ENCODE measurements at regions not wholly inside any gene's neighbourhood (a gene's known extent, or its start where the extent isn't known, plus 50 kb on each side); places are given as distances from the start of the nearest gene placed in this dataset.

DNA sequence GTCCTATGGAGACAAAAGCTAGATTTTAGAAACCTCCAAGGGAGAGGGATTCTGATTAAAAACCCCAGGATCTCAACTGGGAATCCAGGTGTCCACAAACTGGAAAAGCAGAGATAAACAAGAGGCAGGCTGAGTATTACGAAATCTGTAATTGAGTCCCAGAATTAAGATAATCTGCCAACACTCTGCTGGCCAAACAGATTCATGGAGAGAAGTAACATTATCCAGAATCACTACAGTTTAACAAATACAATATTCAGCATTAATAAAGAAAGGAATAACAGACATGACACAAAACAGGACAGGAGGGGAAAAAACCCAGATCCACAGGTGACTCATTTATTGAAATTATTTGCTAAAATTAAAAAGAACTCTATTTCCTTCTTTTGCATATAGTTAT, 227.2 kb upstream of the NANOGP8 start:
- no peak overlapping the region for H3K4me2 ChIP-seq (ENCODE audit: insufficient read depth, low read length)
- no peaks in the 10 kb centered on the region for H3K9me3 ChIP-seq (ENCODE audit: insufficient read depth, low read length, severe bottlenecking)
- no peak for DNase-seq
- ATAC-seq (ENCODE audit: insufficient read depth, low read depth), result no peak
- no peaks in the 10 kb centered on the region for H3K27me3 ChIP-seq (ENCODE audit: insufficient read depth, low read length, poor library complexity)
- TF ChIP-seq EZH2 (IDR thresholded peaks at IDR 0.05; ENCODE audit: borderline replicate concordance, low read depth, low read length, severe bottlenecking), result no peak
- TF ChIP-seq, protein P1, sequence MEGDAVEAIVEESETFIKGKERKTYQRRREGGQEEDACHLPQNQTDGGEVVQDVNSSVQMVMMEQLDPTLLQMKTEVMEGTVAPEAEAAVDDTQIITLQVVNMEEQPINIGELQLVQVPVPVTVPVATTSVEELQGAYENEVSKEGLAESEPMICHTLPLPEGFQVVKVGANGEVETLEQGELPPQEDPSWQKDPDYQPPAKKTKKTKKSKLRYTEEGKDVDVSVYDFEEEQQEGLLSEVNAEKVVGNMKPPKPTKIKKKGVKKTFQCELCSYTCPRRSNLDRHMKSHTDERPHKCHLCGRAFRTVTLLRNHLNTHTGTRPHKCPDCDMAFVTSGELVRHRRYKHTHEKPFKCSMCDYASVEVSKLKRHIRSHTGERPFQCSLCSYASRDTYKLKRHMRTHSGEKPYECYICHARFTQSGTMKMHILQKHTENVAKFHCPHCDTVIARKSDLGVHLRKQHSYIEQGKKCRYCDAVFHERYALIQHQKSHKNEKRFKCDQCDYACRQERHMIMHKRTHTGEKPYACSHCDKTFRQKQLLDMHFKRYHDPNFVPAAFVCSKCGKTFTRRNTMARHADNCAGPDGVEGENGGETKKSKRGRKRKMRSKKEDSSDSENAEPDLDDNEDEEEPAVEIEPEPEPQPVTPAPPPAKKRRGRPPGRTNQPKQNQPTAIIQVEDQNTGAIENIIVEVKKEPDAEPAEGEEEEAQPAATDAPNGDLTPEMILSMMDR (IDR thresholded peaks at IDR 0.05; ENCODE audit: borderline replicate concordance, extremely low read depth, low read length, poor library complexity, severe bottlenecking), result no peak
- no peak overlapping the region for H3K27ac ChIP-seq (ENCODE audit: low read length)
- no peaks in the 10 kb centered on the region for H3K4me1 ChIP-seq (ENCODE audit: insufficient read depth, low read length)
- no peak overlapping the region for H3K9ac ChIP-seq (ENCODE audit: low read depth, low read length)
- no peaks in the 10 kb centered on the region for H4K20me1 ChIP-seq (ENCODE audit: insufficient read depth, low read length)
- no peaks in the 10 kb centered on the region for H3K36me3 ChIP-seq (ENCODE audit: insufficient read depth, low read length)
- H3K4me3 ChIP-seq (ENCODE audit: low read depth in 1 of 2, low read length in 2 of 2), result no peak overlapping the region
- no peak overlapping the region for H2AFZ ChIP-seq (ENCODE audit: low read depth, low read length)
- H3K79me2 ChIP-seq (ENCODE audit: insufficient read depth, low read length), result no peaks in the 10 kb centered on the region

DNA sequence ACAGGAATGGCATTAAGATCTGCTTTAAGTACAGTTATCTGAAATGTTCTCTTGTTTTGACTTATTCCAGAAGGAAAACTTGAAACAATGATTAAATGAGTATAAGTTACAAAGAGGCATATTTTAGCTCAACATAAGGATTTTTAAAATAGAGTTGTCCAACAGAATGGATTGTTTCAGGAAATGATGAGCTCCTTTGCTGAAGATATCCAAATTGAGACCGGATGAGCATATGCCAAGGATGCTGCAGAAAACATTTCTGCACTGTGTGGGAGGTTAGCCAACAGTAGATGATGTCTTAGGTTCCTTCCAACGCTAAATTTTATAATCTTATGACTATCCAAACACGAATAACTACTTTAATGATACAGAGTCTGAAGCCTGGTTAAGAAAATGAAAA, 226.5 kb upstream of the NANOGP8 start:
- H3K4me3 ChIP-seq (ENCODE audit: low read depth in 1 of 2, low read length in 2 of 2), result no peak overlapping the region
- TF ChIP-seq, protein P1 (IDR thresholded peaks at IDR 0.05; ENCODE audit: borderline replicate concordance, extremely low read depth, low read length, poor library complexity, severe bottlenecking), result no peak
- no peak for TF ChIP-seq EZH2 (IDR thresholded peaks at IDR 0.05; ENCODE audit: borderline replicate concordance, low read depth, low read length, severe bottlenecking)
- no peaks in the 10 kb centered on the region for H4K20me1 ChIP-seq (ENCODE audit: insufficient read depth, low read length)
- no peak for DNase-seq
- no peaks in the 10 kb centered on the region for H3K79me2 ChIP-seq (ENCODE audit: insufficient read depth, low read length)
- H3K4me2 ChIP-seq (ENCODE audit: insufficient read depth, low read length), result no peak overlapping the region
- no peaks in the 10 kb centered on the region for H3K36me3 ChIP-seq (ENCODE audit: insufficient read depth, low read length)
- ATAC-seq (ENCODE audit: insufficient read depth, low read depth), result no peak
- no peaks in the 10 kb centered on the region for H3K4me1 ChIP-seq (ENCODE audit: insufficient read depth, low read length)
- H3K27me3 ChIP-seq (ENCODE audit: insufficient read depth, low read length, poor library complexity), result no peaks in the 10 kb centered on the region
- H3K9me3 ChIP-seq (ENCODE audit: insufficient read depth, low read length, severe bottlenecking), result no peaks in the 10 kb centered on the region
- H3K9ac ChIP-seq (ENCODE audit: low read depth, low read length), result no peak overlapping the region
- H2AFZ ChIP-seq (ENCODE audit: low read depth, low read length), result no peak overlapping the region
- H3K27ac ChIP-seq (ENCODE audit: low read length), result no peak overlapping the region

DNA sequence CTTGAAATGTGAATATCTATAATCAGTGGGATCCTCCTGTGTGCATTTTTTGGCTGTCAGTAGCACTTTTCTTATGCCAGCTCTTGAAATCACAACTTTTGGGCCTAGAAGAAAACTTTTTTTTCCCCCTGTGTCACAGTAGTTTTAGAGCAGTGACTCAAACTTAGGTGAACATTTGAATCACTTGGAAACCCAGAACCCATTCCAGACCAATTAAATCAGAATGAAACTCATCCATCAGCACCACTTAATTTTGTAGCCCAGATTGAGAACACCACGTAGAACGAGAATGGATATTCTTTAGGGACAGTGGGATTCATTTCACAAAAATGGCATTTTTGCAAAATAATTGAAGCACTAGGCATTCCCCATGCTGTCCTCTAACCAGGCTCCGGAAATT, 224.8 kb upstream of the NANOGP8 start:
- DNase-seq (no peak), ATAC-seq (ENCODE audit: insufficient read depth, low read depth) (no peak)
- Histone ChIP-seq H2AFZ (ENCODE audit: low read depth, low read length) (no peak overlapping the region), H3K27ac (ENCODE audit: low read length) (no peak overlapping the region), H3K4me2 (ENCODE audit: insufficient read depth, low read length) (no peak overlapping the region), H3K36me3 (ENCODE audit: insufficient read depth, low read length) (no peaks in the 10 kb centered on the region), H3K4me3 (ENCODE audit: low read depth in 1 of 2, low read length in 2 of 2) (no peak overlapping the region), H3K9ac (ENCODE audit: low read depth, low read length) (no peak overlapping the region), H3K9me3 (ENCODE audit: insufficient read depth, low read length, severe bottlenecking) (no peaks in the 10 kb centered on the region), H3K27me3 (ENCODE audit: insufficient read depth, low read length, poor library complexity) (no peaks in the 10 kb centered on the region), H4K20me1 (ENCODE audit: insufficient read depth, low read length) (no peaks in the 10 kb centered on the region), H3K79me2 (ENCODE audit: insufficient read depth, low read length) (no peaks in the 10 kb centered on the region), H3K4me1 (ENCODE audit: insufficient read depth, low read length) (no peaks in the 10 kb centered on the region)
- TF ChIP-seq EZH2 (IDR thresholded peaks at IDR 0.05; ENCODE audit: borderline replicate concordance, low read depth, low read length, severe bottlenecking), result no peak
- TF ChIP-seq, protein P1 (IDR thresholded peaks at IDR 0.05; ENCODE audit: borderline replicate concordance, extremely low read depth, low read length, poor library complexity, severe bottlenecking), result no peak

DNA sequence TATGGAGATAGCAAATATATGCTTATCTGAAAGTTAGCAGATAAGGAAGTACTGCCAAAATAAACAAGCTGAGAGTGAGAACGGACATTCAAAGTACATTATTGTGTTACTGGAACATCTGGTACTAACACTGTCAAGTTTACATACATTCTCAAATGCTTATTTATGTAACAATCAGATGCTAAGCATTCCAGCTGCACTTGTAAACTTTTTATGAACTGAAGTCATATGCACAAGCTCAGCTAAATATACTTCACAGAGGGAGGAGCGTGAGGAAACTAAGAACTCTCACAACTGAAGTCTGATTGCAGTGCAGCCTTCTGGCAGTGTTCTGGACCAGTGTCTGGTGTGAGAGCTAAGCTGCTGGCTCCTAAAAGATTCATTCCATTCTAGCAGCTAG, 223.7 kb upstream of the NANOGP8 start:
- Histone ChIP-seq H3K27ac (ENCODE audit: low read length) (no peak overlapping the region), H3K4me2 (ENCODE audit: insufficient read depth, low read length) (no peak overlapping the region), H3K4me3 (ENCODE audit: low read depth in 1 of 2, low read length in 2 of 2) (no peak overlapping the region), H4K20me1 (ENCODE audit: insufficient read depth, low read length) (no peaks in the 10 kb centered on the region), H3K36me3 (ENCODE audit: insufficient read depth, low read length) (no peaks in the 10 kb centered on the region), H3K9ac (ENCODE audit: low read depth, low read length) (no peak overlapping the region), H3K9me3 (ENCODE audit: insufficient read depth, low read length, severe bottlenecking) (no peaks in the 10 kb centered on the region), H2AFZ (ENCODE audit: low read depth, low read length) (no peak overlapping the region), H3K79me2 (ENCODE audit: insufficient read depth, low read length) (no peaks in the 10 kb centered on the region), H3K27me3 (ENCODE audit: insufficient read depth, low read length, poor library complexity) (no peaks in the 10 kb centered on the region), H3K4me1 (ENCODE audit: insufficient read depth, low read length) (no peaks in the 10 kb centered on the region)
- TF ChIP-seq, protein P1 (IDR thresholded peaks at IDR 0.05; ENCODE audit: borderline replicate concordance, extremely low read depth, low read length, poor library complexity, severe bottlenecking), result no peak
- no peak for TF ChIP-seq EZH2 (IDR thresholded peaks at IDR 0.05; ENCODE audit: borderline replicate concordance, low read depth, low read length, severe bottlenecking)
- ATAC-seq (ENCODE audit: insufficient read depth, low read depth), result no peak
- DNase-seq, result no peak
